SK-N-SH (cell line): ENCODE measurements at regions not wholly inside any gene's neighbourhood (a gene's known extent, or its start where the extent isn't known, plus 50 kb on each side); places are given as distances from the start of the nearest gene placed in this dataset.

Source experiments
- ELF1 ChIP-seq: IDR thresholded peaks from 2 replicates; pipeline ENCODE4 v1.4.0; 2012
- FOSL2 ChIP-seq: IDR thresholded peaks from 2 replicates; pipeline ENCODE4 v1.4.0; 2012; ENCODE audit warnings: low read depth, mild to moderate bottlenecking, moderate library complexity, borderline replicate concordance
- JUND ChIP-seq: IDR thresholded peaks from 2 replicates; pipeline ENCODE4 v1.4.0; 2012
- MEF2A ChIP-seq: IDR thresholded peaks from 2 replicates; pipeline ENCODE4 v1.4.0; 2012; ENCODE audit warnings: low read depth, borderline replicate concordance
- NRF1 ChIP-seq: IDR thresholded peaks from 2 replicates; pipeline ENCODE4 v1.6.1; 2012; ENCODE audit warnings: low read depth, mild to moderate bottlenecking, low read length
- RAD21 ChIP-seq: IDR thresholded peaks from 2 replicates; pipeline ENCODE4 v1.6.1; 2012; ENCODE audit warnings: mild to moderate bottlenecking, low read length
- RCOR1 ChIP-seq: fragments of 150-350 bp; IDR thresholded peaks from 2 replicates; pipeline ENCODE4 v1.6.1; 2017; ENCODE audit warnings: antibody characterized with exemption, low read length
- RFX5 ChIP-seq: IDR thresholded peaks from 2 replicates; pipeline ENCODE4 v1.6.1; 2012; ENCODE audit warnings: mild to moderate bottlenecking, improper control_type of control experiment, low read length
- YY1 ChIP-seq: IDR thresholded peaks from 2 replicates; pipeline ENCODE4 v1.4.0; 2012; ENCODE audit warnings: low read depth, mild to moderate bottlenecking
- TF ChIP-seq, protein P1 (sequence below): fragments of 200-600 bp; sonication (generic); IDR thresholded peaks from 2 replicates; pipeline ENCODE4 v1.6.1; 2017; ENCODE audit warnings: antibody characterized with exemption, mild to moderate bottlenecking, moderate library complexity
- TF ChIP-seq, protein P2 (sequence below): IDR thresholded peaks from 2 replicates; pipeline ENCODE4 v1.6.1; 2012; ENCODE audit warnings: mild to moderate bottlenecking, low read depth, low read length, moderate library complexity
- TF ChIP-seq, protein P3 (sequence below): IDR thresholded peaks from 2 replicates; pipeline ENCODE4 v1.4.0; 2012; ENCODE audit warnings: low read depth, borderline replicate concordance
- TF ChIP-seq, protein P4 (sequence below): IDR thresholded peaks from 2 replicates; pipeline ENCODE4 v1.4.0; 2012; ENCODE audit warnings: low read depth, borderline replicate concordance

DNA sequence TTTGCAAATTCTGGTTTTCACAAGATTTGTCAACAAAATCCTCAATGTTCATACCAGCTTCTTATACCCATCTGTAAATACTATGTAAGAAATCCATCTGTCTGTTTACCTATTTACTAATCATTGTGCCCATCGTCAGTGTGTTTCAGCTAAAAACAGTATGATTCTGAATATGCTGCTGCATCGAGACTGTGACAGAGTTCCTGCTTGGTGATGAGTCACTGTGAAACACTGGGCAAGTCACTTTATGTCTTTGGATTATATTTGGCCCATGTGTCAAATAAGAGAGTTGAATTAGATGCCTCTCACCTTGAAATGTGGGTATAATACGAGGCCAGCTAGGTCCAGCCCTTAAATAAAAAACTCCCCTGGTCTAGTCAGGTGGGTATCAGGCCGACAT lies 79.3 kb downstream of the CBLL2 start:
- TF ChIP-seq, protein P1, sequence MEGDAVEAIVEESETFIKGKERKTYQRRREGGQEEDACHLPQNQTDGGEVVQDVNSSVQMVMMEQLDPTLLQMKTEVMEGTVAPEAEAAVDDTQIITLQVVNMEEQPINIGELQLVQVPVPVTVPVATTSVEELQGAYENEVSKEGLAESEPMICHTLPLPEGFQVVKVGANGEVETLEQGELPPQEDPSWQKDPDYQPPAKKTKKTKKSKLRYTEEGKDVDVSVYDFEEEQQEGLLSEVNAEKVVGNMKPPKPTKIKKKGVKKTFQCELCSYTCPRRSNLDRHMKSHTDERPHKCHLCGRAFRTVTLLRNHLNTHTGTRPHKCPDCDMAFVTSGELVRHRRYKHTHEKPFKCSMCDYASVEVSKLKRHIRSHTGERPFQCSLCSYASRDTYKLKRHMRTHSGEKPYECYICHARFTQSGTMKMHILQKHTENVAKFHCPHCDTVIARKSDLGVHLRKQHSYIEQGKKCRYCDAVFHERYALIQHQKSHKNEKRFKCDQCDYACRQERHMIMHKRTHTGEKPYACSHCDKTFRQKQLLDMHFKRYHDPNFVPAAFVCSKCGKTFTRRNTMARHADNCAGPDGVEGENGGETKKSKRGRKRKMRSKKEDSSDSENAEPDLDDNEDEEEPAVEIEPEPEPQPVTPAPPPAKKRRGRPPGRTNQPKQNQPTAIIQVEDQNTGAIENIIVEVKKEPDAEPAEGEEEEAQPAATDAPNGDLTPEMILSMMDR = no peak
- TF ChIP-seq JUND (no peak), RAD21 (no peak), NRF1 (no peak), MEF2A (no peak), ELF1 (no peak), YY1 (no peak), RCOR1 (no peak), FOSL2 (no peak), RFX5 (no peak)
- TF ChIP-seq, protein P2, sequence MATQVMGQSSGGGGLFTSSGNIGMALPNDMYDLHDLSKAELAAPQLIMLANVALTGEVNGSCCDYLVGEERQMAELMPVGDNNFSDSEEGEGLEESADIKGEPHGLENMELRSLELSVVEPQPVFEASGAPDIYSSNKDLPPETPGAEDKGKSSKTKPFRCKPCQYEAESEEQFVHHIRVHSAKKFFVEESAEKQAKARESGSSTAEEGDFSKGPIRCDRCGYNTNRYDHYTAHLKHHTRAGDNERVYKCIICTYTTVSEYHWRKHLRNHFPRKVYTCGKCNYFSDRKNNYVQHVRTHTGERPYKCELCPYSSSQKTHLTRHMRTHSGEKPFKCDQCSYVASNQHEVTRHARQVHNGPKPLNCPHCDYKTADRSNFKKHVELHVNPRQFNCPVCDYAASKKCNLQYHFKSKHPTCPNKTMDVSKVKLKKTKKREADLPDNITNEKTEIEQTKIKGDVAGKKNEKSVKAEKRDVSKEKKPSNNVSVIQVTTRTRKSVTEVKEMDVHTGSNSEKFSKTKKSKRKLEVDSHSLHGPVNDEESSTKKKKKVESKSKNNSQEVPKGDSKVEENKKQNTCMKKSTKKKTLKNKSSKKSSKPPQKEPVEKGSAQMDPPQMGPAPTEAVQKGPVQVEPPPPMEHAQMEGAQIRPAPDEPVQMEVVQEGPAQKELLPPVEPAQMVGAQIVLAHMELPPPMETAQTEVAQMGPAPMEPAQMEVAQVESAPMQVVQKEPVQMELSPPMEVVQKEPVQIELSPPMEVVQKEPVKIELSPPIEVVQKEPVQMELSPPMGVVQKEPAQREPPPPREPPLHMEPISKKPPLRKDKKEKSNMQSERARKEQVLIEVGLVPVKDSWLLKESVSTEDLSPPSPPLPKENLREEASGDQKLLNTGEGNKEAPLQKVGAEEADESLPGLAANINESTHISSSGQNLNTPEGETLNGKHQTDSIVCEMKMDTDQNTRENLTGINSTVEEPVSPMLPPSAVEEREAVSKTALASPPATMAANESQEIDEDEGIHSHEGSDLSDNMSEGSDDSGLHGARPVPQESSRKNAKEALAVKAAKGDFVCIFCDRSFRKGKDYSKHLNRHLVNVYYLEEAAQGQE = no peak
- TF ChIP-seq, protein P3, sequence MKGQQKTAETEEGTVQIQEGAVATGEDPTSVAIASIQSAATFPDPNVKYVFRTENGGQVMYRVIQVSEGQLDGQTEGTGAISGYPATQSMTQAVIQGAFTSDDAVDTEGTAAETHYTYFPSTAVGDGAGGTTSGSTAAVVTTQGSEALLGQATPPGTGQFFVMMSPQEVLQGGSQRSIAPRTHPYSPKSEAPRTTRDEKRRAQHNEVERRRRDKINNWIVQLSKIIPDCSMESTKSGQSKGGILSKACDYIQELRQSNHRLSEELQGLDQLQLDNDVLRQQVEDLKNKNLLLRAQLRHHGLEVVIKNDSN = no peak
- TF ChIP-seq, protein P4, sequence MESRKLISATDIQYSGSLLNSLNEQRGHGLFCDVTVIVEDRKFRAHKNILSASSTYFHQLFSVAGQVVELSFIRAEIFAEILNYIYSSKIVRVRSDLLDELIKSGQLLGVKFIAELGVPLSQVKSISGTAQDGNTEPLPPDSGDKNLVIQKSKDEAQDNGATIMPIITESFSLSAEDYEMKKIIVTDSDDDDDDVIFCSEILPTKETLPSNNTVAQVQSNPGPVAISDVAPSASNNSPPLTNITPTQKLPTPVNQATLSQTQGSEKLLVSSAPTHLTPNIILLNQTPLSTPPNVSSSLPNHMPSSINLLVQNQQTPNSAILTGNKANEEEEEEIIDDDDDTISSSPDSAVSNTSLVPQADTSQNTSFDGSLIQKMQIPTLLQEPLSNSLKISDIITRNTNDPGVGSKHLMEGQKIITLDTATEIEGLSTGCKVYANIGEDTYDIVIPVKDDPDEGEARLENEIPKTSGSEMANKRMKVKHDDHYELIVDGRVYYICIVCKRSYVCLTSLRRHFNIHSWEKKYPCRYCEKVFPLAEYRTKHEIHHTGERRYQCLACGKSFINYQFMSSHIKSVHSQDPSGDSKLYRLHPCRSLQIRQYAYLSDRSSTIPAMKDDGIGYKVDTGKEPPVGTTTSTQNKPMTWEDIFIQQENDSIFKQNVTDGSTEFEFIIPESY = no peak
